Endothelial cell of umbilical vein (primary cell): ENCODE measurements at regions not wholly inside any gene's neighbourhood (a gene's known extent, or its start where the extent isn't known, plus 50 kb on each side); places are given as distances from the start of the nearest gene placed in this dataset.

Experiments
- BruUV-seq: library from RNA; stranded (reverse); fragments of 400-500 nt; replicated peaks from 2 replicates; lab custom pipeline; 2021; lab: Mats Ljungman, UMichigan
- CTCF ChIA-PET: fragments of 300-600, 350-600 bp; sonication (Branson Sonifier 250); formaldehyde crosslinking; loops from one replicate; lab custom pipeline; 2021; ENCODE audit warnings: antibody characterized with exemption, inconsistent platforms; lab: Charles Lee
- POLR2A ChIA-PET: fragments of 300-600, 350-600 bp; sonication (Branson Sonifier 250); formaldehyde crosslinking; loops from one replicate; lab custom pipeline; 2021; ENCODE audit warnings: antibody characterized with exemption, inconsistent platforms; lab: Charles Lee
- DNase-seq: peaks from one replicate; pipeline ENCODE4 v3.0.0-alpha.2; 2011; ENCODE audit warnings: low read depth, low spot score
- FAIRE-seq: peaks from 2 replicates; lab custom pipeline; 2011; peaks lifted over from hg19 to GRCh38; lab: Jason Lieb, UNC
- H2AFZ ChIP-seq: 2 replicates; pipeline ENCODE4 v1.6.0; 2012; ENCODE audit warnings: low read depth, low read length, control low read depth, inconsistent platforms
- H3K27ac ChIP-seq: 2 replicates; pipeline ENCODE4 v1.5.1; 2011; ENCODE audit warnings: low read depth, mild to moderate bottlenecking, control low read depth, low read length, moderate library complexity; ENCODE audit not compliant: insufficient read depth
- H3K27me3 ChIP-seq, 2 experiments: 2 replicates each; pipeline versions ENCODE4 v1.6.0 to v1.6.1; 2011; ENCODE audit warnings: low read length in 2 of 2, mixed read lengths in 1 of 2; ENCODE audit not compliant: control insufficient read depth in 2 of 2, insufficient read depth in 2 of 2
- H3K36me3 ChIP-seq, 2 experiments: 2 replicates in 1 of 2; 3 replicates in 1 of 2; pipeline ENCODE4 v1.5.1; 2011; ENCODE audit warnings: low read length in 2 of 2, mild to moderate bottlenecking in 1 of 2, moderate library complexity in 1 of 2; ENCODE audit not compliant: control insufficient read depth in 2 of 2, insufficient read depth in 2 of 2; ENCODE audit errors: extremely low read depth in 1 of 2
- H3K4me1 ChIP-seq: 3 replicates; pipeline ENCODE4 v1.5.1; 2011; ENCODE audit warnings: mild to moderate bottlenecking, low read length; ENCODE audit not compliant: control insufficient read depth, insufficient read depth; ENCODE audit errors: extremely low read depth
- H3K4me2 ChIP-seq: 2 replicates; pipeline ENCODE4 v1.6.1; 2011; ENCODE audit warnings: low read length, control low read depth, mixed read lengths; ENCODE audit not compliant: insufficient read depth
- H3K4me3 ChIP-seq, 3 experiments: fragments of 200-600 bp in 1 of 3; sonication (generic), shearing (Covaris generic) in 1 of 3; replicated peaks in 1 of 3; 2 replicates each; pipeline ENCODE4 v1.5.1; 2011 to 2016; ENCODE audit warnings: control low read depth in 3 of 3, low read length in 3 of 3, mild to moderate bottlenecking in 2 of 3, inconsistent platforms in 1 of 3, low read depth in 1 of 3, moderate library complexity in 1 of 3; ENCODE audit not compliant: insufficient read depth in 1 of 3
- H3K79me2 ChIP-seq: 2 replicates; pipeline ENCODE4 v1.6.0; 2012; ENCODE audit warnings: low read length, inconsistent platforms; ENCODE audit not compliant: control insufficient read depth, insufficient read depth
- H3K9ac ChIP-seq: replicated peaks from 2 replicates; pipeline ENCODE3; 2011; ENCODE audit warnings: low read length, control low read depth; ENCODE audit not compliant: insufficient read depth; ENCODE audit errors: extremely low read depth
- H3K9me1 ChIP-seq: replicated peaks from 3 replicates; pipeline ENCODE4 v1.6.0; 2011; ENCODE audit warnings: mild to moderate bottlenecking, low read length; ENCODE audit not compliant: control insufficient read depth, insufficient read depth; ENCODE audit errors: extremely low read depth
- H3K9me3 ChIP-seq: replicated peaks from 2 replicates; pipeline ENCODE4 v1.5.1; 2012; ENCODE audit warnings: low read length, inconsistent platforms; ENCODE audit not compliant: control insufficient read depth, insufficient read depth
- H4K20me1 ChIP-seq: replicated peaks from 2 replicates; pipeline ENCODE3; 2011; ENCODE audit warnings: mild to moderate bottlenecking, low read length; ENCODE audit not compliant: control insufficient read depth, insufficient read depth; ENCODE audit errors: extremely low read depth
- CTCF ChIP-seq, 2 donors: IDR thresholded peaks; 1 replicate in 1 of 2; 2 replicates in 1 of 2; pipeline ENCODE4 v1.5.1; 2011; ENCODE audit warnings: low read length in 2 of 2, mild to moderate bottlenecking in 2 of 2, moderate library complexity in 2 of 2, control low read depth in 1 of 2, inconsistent platforms in 1 of 2, low read depth in 1 of 2; ENCODE audit not compliant: insufficient read depth in 1 of 2; ENCODE audit errors: extremely low read depth in 1 of 2
- EZH2 ChIP-seq: IDR thresholded peaks from 2 replicates; pipeline ENCODE4 v1.6.1; 2012; ENCODE audit warnings: borderline replicate concordance, low read depth, mild to moderate bottlenecking, moderate library complexity, low read length, inconsistent platforms; ENCODE audit not compliant: severe bottlenecking
- FOS ChIP-seq: IDR thresholded peaks from 2 replicates; pipeline ENCODE4 v1.6.1; 2011; ENCODE audit warnings: mild to moderate bottlenecking, low read length, moderate library complexity, borderline replicate concordance; ENCODE audit not compliant: insufficient read depth
- GATA2 ChIP-seq: IDR thresholded peaks from 2 replicates; pipeline ENCODE4 v1.7.0; 2011; ENCODE audit warnings: low read depth, mild to moderate bottlenecking, moderate library complexity, mixed read lengths, low read length; ENCODE audit not compliant: insufficient read length, insufficient read depth
- JUN ChIP-seq: IDR thresholded peaks from 2 replicates; pipeline ENCODE4 v1.6.1; 2011; ENCODE audit warnings: borderline replicate concordance, low read depth; ENCODE audit not compliant: insufficient read length, insufficient read depth
- MYC ChIP-seq: IDR thresholded peaks from one replicate; pipeline ENCODE4 v1.6.1; 2011; ENCODE audit warnings: mild to moderate bottlenecking, low read depth, low read length
- POLR2AphosphoS5 ChIP-seq: IDR thresholded peaks from 2 replicates; pipeline ENCODE4 v1.6.1; 2012; ENCODE audit warnings: low read depth, mild to moderate bottlenecking, control low read depth, low read length, moderate library complexity; ENCODE audit not compliant: insufficient read depth
- dilution Hi-C: fragments of 300-500 bp; cut with MboI; formaldehyde crosslinking; loops from one replicate; pipeline ENCODE4 v1.15.0; 2019; ENCODE audit warnings: low sequenced_read_pairs; ENCODE audit not compliant: extremely low pct_ligation_motif_present
- intact Hi-C: fragments of 100-400 bp; cut with micrococcal nuclease; formaldehyde crosslinking; loops from one replicate; pipeline ENCODE4 v1.10.0; 2022
- TF ChIP-seq, protein P1 (sequence below): IDR thresholded peaks from 2 replicates; pipeline ENCODE4 v1.6.1; 2011; ENCODE audit not compliant: insufficient read depth, insufficient read length

DNA sequence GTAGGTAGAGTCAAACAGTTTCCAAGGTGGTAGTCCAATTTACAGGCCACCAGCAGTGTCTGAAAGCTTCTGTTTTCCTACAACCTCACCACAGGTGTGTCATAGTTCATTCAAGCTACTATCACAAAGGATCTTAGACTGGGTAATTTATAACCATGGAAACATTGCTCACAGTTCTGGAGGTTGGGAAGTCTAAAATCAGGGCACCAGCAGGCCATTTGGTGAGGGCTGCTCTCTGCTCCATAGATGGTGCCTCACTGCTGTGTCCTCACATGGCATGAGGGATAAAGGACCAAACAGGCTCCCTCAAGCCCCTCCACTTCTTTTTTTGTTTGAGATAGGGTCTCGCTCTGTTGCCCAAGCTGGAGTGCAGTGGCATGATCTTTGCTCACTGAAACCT, 60.6 kb downstream of the ING1 start:
- intact Hi-C loops (no loop called here), dilution Hi-C loops (no loop called here)
- POLR2A ChIA-PET: no interaction called here
- BruUV-seq: no TSS peak
- Histone ChIP-seq H3K4me3 (no peak overlapping the region), H3K9ac (no peak overlapping the region), H3K79me2 (no peaks in the 10 kb centered on the region), H3K27ac (no peak overlapping the region), H3K4me1 (peaks cover 10% of the 10 kb centered on the region), H3K9me1 (no peaks in the 10 kb centered on the region), H3K36me3 (no peaks in the 10 kb centered on the region), H3K4me2 (no peak overlapping the region), H2AFZ (no peak overlapping the region), H3K9me3 (no peaks in the 10 kb centered on the region), H4K20me1 (no peaks in the 10 kb centered on the region), H3K27me3 (no peaks in the 10 kb centered on the region)
- DNase-seq (no peak), FAIRE-seq (no peak)
- CTCF ChIA-PET: no interaction called here
- no peak for TF ChIP-seq EZH2
- no peak for TF ChIP-seq JUN
- no peak for TF ChIP-seq FOS
- TF ChIP-seq POLR2AphosphoS5: no peak
- TF ChIP-seq, protein P1, sequence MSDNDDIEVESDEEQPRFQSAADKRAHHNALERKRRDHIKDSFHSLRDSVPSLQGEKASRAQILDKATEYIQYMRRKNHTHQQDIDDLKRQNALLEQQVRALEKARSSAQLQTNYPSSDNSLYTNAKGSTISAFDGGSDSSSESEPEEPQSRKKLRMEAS: no peak
- no peak for TF ChIP-seq MYC
- TF ChIP-seq GATA2: no peak
- TF ChIP-seq CTCF (IDR thresholded peaks at IDR 0.05; ENCODE audit: extremely low read depth in 1 of 2, insufficient read depth in 1 of 2, low read depth in 1 of 2, low read length in 2 of 2): no peak
